HEK293T (cell line): ENCODE measurements at regions not wholly inside any gene's neighbourhood (a gene's known extent, or its start where the extent isn't known, plus 50 kb on each side); places are given as distances from the start of the nearest gene placed in this dataset.

ENCODE experiments used
- CTCF ChIA-PET: fragments of 350-600 bp; formaldehyde crosslinking; extraction: SDS; loops from one replicate; lab custom pipeline; 2021; ENCODE audit warnings: antibody characterized with exemption, inconsistent platforms; lab: Yijun Ruan, JAX
- POLR2A ChIA-PET: fragments of 350-600 bp; formaldehyde crosslinking; extraction: SDS; loops from one replicate; lab custom pipeline; 2020; ENCODE audit warnings: antibody characterized with exemption, inconsistent platforms; lab: Yijun Ruan, JAX
- DNase-seq: peaks from one replicate; pipeline ENCODE4 v3.0.0; 2012; ENCODE audit warnings: mixed read lengths; ENCODE audit errors: extremely low spot score
- ARNT ChIP-seq: fragments of 450-650 bp; IDR thresholded peaks from 2 replicates; pipeline ENCODE4 v1.6.1; 2017; ENCODE audit warnings: mild to moderate bottlenecking
- BHLHE40 ChIP-seq: fragments of 450-650 bp; IDR thresholded peaks from 2 replicates; pipeline ENCODE4 v1.6.1; 2016; ENCODE audit warnings: mild to moderate bottlenecking, moderate library complexity, borderline replicate concordance
- CTBP1 ChIP-seq: fragments of 450-650 bp; IDR thresholded peaks from 2 replicates; pipeline ENCODE4 v1.6.1; 2016; ENCODE audit warnings: borderline replicate concordance
- ELF4 ChIP-seq: fragments of 450-650 bp; IDR thresholded peaks from 2 replicates; pipeline ENCODE4 v1.6.1; 2017; ENCODE audit warnings: antibody characterized with exemption
- FOXA1 ChIP-seq: fragments of 450-650 bp; IDR thresholded peaks from 2 replicates; pipeline ENCODE4 v1.6.1; 2016; ENCODE audit warnings: mild to moderate bottlenecking
- FOXK2 ChIP-seq: fragments of 450-650 bp; IDR thresholded peaks from 2 replicates; pipeline ENCODE4 v1.6.1; 2016; ENCODE audit warnings: mild to moderate bottlenecking
- FOXM1 ChIP-seq: fragments of 450-650 bp; IDR thresholded peaks from 2 replicates; pipeline ENCODE4 v1.6.1; 2017; ENCODE audit warnings: mild to moderate bottlenecking, borderline replicate concordance
- HDGF ChIP-seq: fragments of 450-650 bp; IDR thresholded peaks from 2 replicates; pipeline ENCODE4 v1.6.1; 2017; ENCODE audit warnings: antibody characterized with exemption, borderline replicate concordance
- L3MBTL2 ChIP-seq: fragments of 450-650 bp; conservative IDR thresholded peaks from 2 replicates; pipeline ENCODE4 v1.6.1; 2016; ENCODE audit warnings: mild to moderate bottlenecking
- LEF1 ChIP-seq: fragments of 450-650 bp; IDR thresholded peaks from 2 replicates; pipeline ENCODE4 v1.6.1; 2017; ENCODE audit warnings: mild to moderate bottlenecking, borderline replicate concordance
- NFRKB ChIP-seq: fragments of 450-650 bp; IDR thresholded peaks from 2 replicates; pipeline ENCODE4 v1.6.1; 2016; ENCODE audit warnings: mild to moderate bottlenecking, moderate library complexity
- SP1 ChIP-seq: fragments of 450-650 bp; IDR thresholded peaks from 2 replicates; pipeline ENCODE4 v1.6.1; 2017
- SUZ12 ChIP-seq: fragments of 450-650 bp; IDR thresholded peaks from 2 replicates; pipeline ENCODE4 v1.6.1; 2016; ENCODE audit warnings: mild to moderate bottlenecking
- TARDBP ChIP-seq: fragments of 450-650 bp; IDR thresholded peaks from 2 replicates; pipeline ENCODE4 v1.6.1; 2016
- ZNF384 ChIP-seq: fragments of 450-650 bp; IDR thresholded peaks from 2 replicates; pipeline ENCODE4 v1.6.1; 2016
- TF ChIP-seq, protein P1 (sequence below): fragments of 450-650 bp; IDR thresholded peaks from 2 replicates; pipeline ENCODE4 v1.6.1; 2016

DNA sequence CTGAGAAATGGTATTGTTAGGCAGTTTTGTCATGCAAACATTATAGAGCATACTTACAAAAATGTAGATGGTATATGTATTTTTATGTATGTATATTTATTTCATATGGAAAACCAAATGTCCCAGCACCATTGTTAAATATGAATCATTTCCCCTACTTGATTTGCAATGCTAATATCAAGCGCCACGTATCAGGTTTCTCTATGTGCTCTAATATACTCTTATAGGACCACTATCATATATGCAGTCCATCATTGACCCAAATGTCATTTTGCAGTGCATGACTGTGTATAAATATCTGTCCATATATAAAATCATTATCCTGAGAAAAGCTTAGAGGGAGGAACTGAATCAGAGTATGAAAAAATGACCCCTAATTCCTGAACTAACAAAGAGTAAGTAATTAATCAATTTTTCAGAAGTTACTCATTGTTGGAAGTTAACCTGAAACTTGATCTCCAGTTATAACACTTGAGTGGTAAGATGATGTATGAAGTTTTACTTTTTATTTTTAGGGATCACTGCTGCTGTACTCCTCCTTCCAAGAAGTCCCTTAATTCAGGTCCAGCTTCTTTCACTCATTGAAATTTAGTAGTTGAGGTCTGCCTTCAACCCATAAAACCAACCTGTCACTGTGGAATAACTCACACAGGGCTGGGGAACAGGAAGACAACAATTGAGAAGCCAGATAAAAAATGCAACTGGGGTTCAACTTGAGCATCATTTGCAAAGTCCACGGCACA lies 134.8 kb upstream of the LDB2 start:
- TF ChIP-seq LEF1, result no peak
- TF ChIP-seq SP1, result no peak
- TF ChIP-seq FOXK2, result no peak
- DNase-seq, result no peak
- ChIA-PET CTCF (no interaction called here), POLR2A (no interaction called here)

DNA sequence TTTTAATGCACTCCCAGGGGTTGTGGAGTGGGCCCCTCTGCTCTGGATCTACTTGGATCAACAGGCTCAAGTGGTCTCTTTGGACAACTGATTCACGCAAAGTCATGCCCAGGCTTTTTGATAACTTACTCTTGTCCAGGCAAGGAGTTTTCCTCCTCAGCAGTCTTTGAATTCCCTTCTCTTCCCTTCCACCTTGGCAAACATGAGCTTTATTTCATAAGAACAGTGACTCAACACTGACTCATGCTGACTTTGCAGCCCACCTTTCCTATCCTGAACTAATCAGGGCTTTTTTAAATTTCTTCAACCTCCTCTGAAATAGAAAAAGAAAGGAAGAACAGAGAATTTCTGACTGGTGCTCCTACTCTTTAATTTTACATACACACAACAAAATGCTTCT lies 132.1 kb upstream of the LDB2 start:
- ChIA-PET POLR2A (no interaction called here), CTCF (no interaction called here)
- TF ChIP-seq BHLHE40 (no peak), FOXA1 (no peak), CTBP1 (no peak), ELF4 (no peak), TARDBP (no peak), FOXM1 (no peak), LEF1 (no peak), ARNT (no peak), HDGF (no peak), FOXK2 (no peak), SUZ12 (no peak), L3MBTL2 (no peak), ZNF384 (no peak), NFRKB (no peak)
- DNase-seq, result no peak

DNA sequence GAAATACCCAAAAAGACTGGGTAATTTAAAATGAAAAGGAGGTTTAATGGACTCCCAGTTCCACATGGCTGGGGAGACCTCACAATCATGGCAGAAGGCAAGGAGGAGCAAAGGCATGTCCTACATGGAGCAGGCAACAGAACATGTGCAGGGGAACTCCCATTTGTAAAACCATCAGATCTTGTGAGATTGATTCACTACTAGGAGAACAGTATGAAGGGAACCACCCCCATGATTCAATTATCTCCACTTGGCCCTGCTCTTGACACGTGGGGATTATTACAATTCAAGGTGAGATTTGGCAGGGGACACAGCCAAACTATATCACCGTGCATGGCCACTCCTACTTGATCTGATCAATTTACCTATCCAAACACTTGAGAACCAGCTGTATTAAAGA lies 131.5 kb upstream of the LDB2 start:
- ChIA-PET POLR2A (no interaction called here), CTCF (no interaction called here)
- no peak for DNase-seq
- TF ChIP-seq, protein P1, sequence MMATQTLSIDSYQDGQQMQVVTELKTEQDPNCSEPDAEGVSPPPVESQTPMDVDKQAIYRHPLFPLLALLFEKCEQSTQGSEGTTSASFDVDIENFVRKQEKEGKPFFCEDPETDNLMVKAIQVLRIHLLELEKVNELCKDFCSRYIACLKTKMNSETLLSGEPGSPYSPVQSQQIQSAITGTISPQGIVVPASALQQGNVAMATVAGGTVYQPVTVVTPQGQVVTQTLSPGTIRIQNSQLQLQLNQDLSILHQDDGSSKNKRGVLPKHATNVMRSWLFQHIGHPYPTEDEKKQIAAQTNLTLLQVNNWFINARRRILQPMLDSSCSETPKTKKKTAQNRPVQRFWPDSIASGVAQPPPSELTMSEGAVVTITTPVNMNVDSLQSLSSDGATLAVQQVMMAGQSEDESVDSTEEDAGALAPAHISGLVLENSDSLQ, result no peak
- no peak for TF ChIP-seq L3MBTL2

- ChIA-PET POLR2A (no interaction called here), CTCF (no interaction called here)
- TF ChIP-seq LEF1 (no peak), ZNF384 (no peak), SUZ12 (no peak), ARNT (no peak), SP1 (no peak), L3MBTL2 (no peak), FOXA1 (no peak), NFRKB (no peak), TARDBP (no peak), ELF4 (no peak), BHLHE40 (no peak), HDGF (no peak), CTBP1 (no peak), FOXM1 (no peak), FOXK2 (no peak)
- TF ChIP-seq, protein P1, result no peak
These were observed 131.0 kb upstream of the LDB2 start for GRCh38 chr4:17029432-17029831.

GRCh38 chr4:17027495-17027894 lies 129.1 kb upstream of the LDB2 start:
- no peak for TF ChIP-seq SUZ12
- no peak for TF ChIP-seq ARNT
- TF ChIP-seq FOXA1, result no peak
- TF ChIP-seq, protein P1, result no peak
- TF ChIP-seq CTBP1, result no peak
- TF ChIP-seq BHLHE40, result no peak
- no peak for TF ChIP-seq FOXM1
- TF ChIP-seq LEF1, result no peak
- TF ChIP-seq ELF4, result no peak
- no peak for TF ChIP-seq FOXK2
- no peak for TF ChIP-seq SP1
- TF ChIP-seq TARDBP, result no peak
- no peak for TF ChIP-seq ZNF384
- TF ChIP-seq L3MBTL2, result no peak
- no peak for TF ChIP-seq HDGF
- no peak for TF ChIP-seq NFRKB
- POLR2A ChIA-PET, result no interaction called here
- DNase-seq, result no peak
- CTCF ChIA-PET, result no interaction called here

More at GRCh38 chr4:17029432-17029831, 131.0 kb upstream of the LDB2 start:
- no peak for DNase-seq

DNA sequence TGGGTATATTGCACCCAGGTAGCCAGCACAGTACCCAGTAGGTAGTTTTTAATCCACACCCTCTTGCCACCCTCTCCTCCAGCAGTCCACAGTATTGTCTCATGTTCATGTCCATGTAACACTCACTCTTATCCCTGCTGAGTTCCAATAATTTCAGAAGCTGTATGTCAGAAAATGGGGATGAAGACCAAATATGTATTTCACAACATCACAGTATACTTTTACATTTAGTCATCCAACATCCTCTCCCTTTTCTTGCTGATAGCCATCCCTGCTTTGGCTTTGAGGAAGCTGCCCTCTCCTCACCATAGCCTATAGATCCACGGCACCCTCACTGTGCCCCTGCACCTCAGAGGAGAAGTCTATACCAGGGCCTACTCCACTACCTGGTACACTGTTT lies 126.0 kb upstream of the LDB2 start:
- no peak for DNase-seq
- no peak for TF ChIP-seq LEF1
- no peak for TF ChIP-seq FOXK2
- no peak for TF ChIP-seq L3MBTL2
- no peak for TF ChIP-seq FOXM1
- TF ChIP-seq NFRKB, result no peak
- TF ChIP-seq, protein P1, result no peak
- TF ChIP-seq SP1, result no peak
- TF ChIP-seq FOXA1, result no peak
- TF ChIP-seq ZNF384, result no peak
- TF ChIP-seq ELF4, result no peak
- no peak for TF ChIP-seq ARNT
- no peak for TF ChIP-seq CTBP1
- TF ChIP-seq BHLHE40, result no peak
- TF ChIP-seq TARDBP, result no peak
- no peak for TF ChIP-seq HDGF
- TF ChIP-seq SUZ12, result no peak
- POLR2A ChIA-PET, result no interaction called here
- CTCF ChIA-PET, result no interaction called here
